ENCODE measurements at regions not wholly inside any gene's neighbourhood (a gene's known extent, or its start where the extent isn't known, plus 50 kb on each side); places are given as distances from the start of the nearest gene placed in this dataset.

GRCh38 chr18:10402871-10403559 lies 51.4 kb upstream of the APCDD1 start:
- DNase-seq = no peak

GRCh38 chr18:10403708-10404107 lies 50.7 kb upstream of the APCDD1 start:
- no peak for DNase-seq

GRCh38 chr18:10404168-10404567 lies 50.3 kb upstream of the APCDD1 start:
- no peak for DNase-seq

All from activated CD4-positive, alpha-beta T cell treated with anti-CD3 and anti-CD28 coated beads for 48 hours (primary cell).